Inferior parietal cortex (tissue), 1 donor: ENCODE measurements at regions not wholly inside any gene's neighbourhood (a gene's known extent, or its start where the extent isn't known, plus 50 kb on each side); places are given as distances from the start of the nearest gene placed in this dataset.
"Not testable (repeated sequence)": the region's sequence is repeated elsewhere in the genome, so short reads cannot be mapped to it uniquely, and the experiment has no call there.

Experiments used
- DNase-seq: peaks from one replicate; pipeline ENCODE4 v3.0.0-alpha.2; 2016; ENCODE audit errors: extremely low spot score

DNA sequence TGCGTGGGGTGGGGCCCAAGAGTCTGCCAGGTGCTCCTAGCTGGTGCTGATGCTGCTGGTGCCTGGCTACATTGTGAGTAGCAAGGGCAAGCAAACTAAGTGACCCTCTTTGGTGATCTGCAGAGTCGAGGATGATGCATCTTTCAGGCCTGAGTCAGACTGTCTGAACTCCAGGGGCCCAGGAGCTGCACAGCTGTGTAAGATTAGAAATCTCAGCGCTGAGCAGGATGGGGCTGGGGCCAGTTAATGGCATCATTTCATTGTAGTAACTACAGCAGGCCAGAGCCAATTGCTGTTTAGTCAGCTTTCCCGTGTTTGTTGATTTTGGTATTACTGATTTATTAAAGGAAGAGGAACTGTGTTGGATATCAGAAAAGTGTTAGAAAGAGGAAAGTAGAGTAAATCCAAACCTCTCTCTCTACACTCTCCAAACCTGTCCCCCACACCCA, 365.2 kb downstream of the PAX1 start:
- no peak for DNase-seq

- DNase-seq: no peak
These were observed 358.3 kb downstream of the PAX1 start for GRCh38 chr20:22063753-22064152.

DNA sequence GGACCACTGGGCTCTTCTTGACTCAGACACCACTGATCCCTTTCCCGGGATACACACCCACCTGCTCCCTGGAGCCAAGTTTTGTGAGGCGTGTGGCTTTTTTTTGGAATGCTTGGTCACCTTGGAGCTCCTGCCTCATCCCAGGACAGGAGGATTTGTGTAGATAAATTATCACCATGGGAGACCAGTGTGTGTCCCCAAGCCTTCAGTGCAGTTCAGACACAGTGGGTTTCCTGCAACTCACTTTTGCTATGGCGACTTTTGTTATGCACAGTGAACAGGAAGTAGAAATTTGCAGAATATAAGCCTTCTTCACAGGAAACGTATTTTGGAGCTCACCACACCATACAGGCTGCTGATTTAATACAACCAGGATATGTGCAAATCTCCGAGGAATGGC, 357.4 kb downstream of the PAX1 start:
- no peak for DNase-seq

GRCh38 chr20:22060610-22061009, 355.1 kb downstream of the PAX1 start:
- no peak for DNase-seq

GRCh38 chr20:22058746-22059145, 353.3 kb downstream of the PAX1 start:
- no peak for DNase-seq

- no peak for DNase-seq
These were observed 350.5 kb downstream of the PAX1 start for GRCh38 chr20:22055981-22056380.

GRCh38 chr20:22052025-22052650, 346.7 kb downstream of the PAX1 start:
- DNase-seq: no peak

GRCh38 chr20:22045956-22046507, 340.6 kb downstream of the PAX1 start:
- DNase-seq: not testable (repeated sequence)

GRCh38 chr20:22027423-22027822, 322.0 kb downstream of the PAX1 start:
- DNase-seq: no peak

GRCh38 chr20:22020201-22020600, 314.7 kb downstream of the PAX1 start:
- no peak for DNase-seq

DNA sequence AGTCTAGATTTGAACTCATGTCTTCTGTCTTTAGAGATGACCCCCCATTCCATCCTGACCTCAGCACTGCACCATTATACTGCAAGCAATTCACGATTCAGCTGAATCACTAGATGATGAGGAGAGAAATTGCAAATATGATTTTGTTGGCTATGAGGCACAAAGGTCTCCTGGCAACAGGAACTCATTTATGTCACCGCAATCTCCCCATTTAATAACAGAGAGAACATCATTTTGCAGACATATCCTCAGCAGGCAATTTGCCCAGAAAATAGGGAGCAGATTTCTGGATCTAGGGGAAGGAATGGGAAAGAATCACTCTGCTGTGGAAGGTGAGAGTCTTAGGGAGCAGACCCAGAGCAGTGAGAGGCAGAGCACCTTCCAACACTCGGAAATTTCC, 303.0 kb downstream of the PAX1 start:
- DNase-seq: no peak

GRCh38 chr20:22006306-22006705, 300.8 kb downstream of the PAX1 start:
- DNase-seq: no peak

GRCh38 chr20:22005535-22005934, 300.1 kb downstream of the PAX1 start:
- no peak for DNase-seq

GRCh38 chr20:22004946-22005345, 299.5 kb downstream of the PAX1 start:
- DNase-seq: no peak

GRCh38 chr20:22003680-22004079, 298.2 kb downstream of the PAX1 start:
- DNase-seq: no peak

- DNase-seq: no peak
These were observed 296.4 kb downstream of the PAX1 start for GRCh38 chr20:22001886-22002285.

- DNase-seq: no peak
These were observed 290.0 kb downstream of the PAX1 start for GRCh38 chr20:21995461-21995860.

DNA sequence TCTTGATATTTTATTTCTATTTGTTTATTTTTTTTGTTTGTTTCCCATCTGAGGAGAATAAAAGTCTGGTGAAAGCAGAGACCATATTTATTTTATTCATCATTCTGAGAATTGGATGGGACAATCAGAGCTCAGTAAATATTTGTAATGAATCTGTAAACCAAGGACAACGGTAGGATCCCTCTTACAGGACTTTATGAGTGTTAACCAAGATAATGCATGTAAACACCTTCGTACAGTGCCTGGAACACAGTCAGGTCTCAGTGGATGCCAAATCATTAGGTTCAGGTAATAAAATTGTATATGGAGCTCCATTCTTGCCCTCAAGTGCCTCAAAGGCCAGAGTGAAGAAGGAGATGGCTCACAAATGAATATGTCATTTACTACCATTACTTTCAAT, 288.7 kb downstream of the PAX1 start:
- DNase-seq: no peak

DNA sequence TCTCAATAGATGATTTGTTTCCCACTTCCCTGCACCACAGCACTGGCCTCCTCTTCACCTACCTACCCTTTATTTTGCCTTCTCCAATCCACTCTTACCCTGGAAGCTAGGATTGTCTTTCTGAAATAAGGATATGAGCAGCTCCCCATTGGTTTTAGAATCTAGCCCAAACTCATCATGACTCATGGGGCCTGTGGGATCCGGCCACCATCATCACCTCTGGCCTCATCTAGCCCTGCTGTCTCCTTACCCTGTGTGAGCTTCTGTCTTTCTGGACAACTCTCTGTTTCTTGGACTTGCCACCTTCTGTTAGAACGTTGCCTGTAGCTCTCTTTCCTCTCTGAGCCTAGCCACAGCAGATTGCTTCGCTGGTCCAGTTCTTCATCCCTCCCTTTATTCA, 277.1 kb downstream of the PAX1 start:
- no peak for DNase-seq

GRCh38 chr20:21981597-21982344, 276.3 kb downstream of the PAX1 start:
- no peak for DNase-seq

DNA sequence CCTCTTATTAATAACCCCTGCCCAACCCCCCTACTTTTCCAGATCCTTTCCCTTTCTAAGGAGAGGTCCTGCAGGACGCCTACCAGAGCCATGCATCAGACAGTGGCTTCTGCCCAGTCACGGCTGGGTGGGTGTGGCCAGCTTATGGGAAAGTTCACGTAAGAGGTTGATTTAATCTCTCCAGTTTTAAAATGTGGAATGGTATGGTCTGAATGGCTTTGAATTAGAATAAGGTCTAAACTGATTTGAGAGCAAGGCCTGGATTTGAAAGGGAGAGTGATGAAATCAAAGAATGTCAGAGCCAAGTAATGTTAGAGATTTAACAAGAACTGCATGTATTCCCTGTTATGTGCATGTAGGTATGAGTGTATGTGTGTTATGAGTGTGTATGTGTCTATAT, 275.7 kb downstream of the PAX1 start:
- DNase-seq: no peak

DNA sequence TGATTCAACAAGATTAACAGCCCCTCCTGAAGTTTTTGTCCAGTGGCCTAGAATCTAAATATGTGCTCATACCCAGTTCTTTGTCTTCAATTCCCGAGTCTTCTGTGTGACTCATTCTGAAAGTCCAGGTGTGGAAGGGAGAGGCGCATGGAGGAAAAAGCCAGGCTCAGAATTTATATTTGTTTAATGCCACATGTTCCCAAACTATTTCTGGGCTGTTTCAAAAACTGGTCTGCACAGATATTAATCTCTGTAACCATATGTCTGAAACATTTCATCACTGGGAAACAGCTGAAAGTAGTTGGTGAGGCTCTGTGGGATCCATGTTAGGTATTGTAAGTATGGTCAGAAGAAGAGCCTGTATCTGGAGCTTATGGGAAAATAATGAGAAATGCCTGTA, 266.0 kb downstream of the PAX1 start:
- DNase-seq: no peak

- no peak for DNase-seq
These were observed 263.0 kb downstream of the PAX1 start for GRCh38 chr20:21968486-21968885.
